Endothelial cell of umbilical vein (primary cell): ENCODE measurements at regions not wholly inside any gene's neighbourhood (a gene's known extent, or its start where the extent isn't known, plus 50 kb on each side); places are given as distances from the start of the nearest gene placed in this dataset.

ENCODE experiments used
- BruUV-seq: library from RNA; stranded (reverse); fragments of 400-500 nt; replicated peaks from 2 replicates; lab custom pipeline; 2021; lab: Mats Ljungman, UMichigan
- CTCF ChIA-PET: fragments of 300-600, 350-600 bp; sonication (Branson Sonifier 250); formaldehyde crosslinking; loops from one replicate; lab custom pipeline; 2021; ENCODE audit warnings: antibody characterized with exemption, inconsistent platforms; lab: Charles Lee
- POLR2A ChIA-PET: fragments of 300-600, 350-600 bp; sonication (Branson Sonifier 250); formaldehyde crosslinking; loops from one replicate; lab custom pipeline; 2021; ENCODE audit warnings: antibody characterized with exemption, inconsistent platforms; lab: Charles Lee
- DNase-seq: peaks from one replicate; pipeline ENCODE4 v3.0.0-alpha.2; 2011; ENCODE audit warnings: low read depth, low spot score
- FAIRE-seq: peaks from 2 replicates; lab custom pipeline; 2011; peaks lifted over from hg19 to GRCh38; lab: Jason Lieb, UNC
- H2AFZ ChIP-seq: 2 replicates; pipeline ENCODE4 v1.6.0; 2012; ENCODE audit warnings: low read depth, low read length, control low read depth, inconsistent platforms
- H3K27ac ChIP-seq: 2 replicates; pipeline ENCODE4 v1.5.1; 2011; ENCODE audit warnings: low read depth, mild to moderate bottlenecking, control low read depth, low read length, moderate library complexity; ENCODE audit not compliant: insufficient read depth
- H3K27me3 ChIP-seq, 2 experiments: 2 replicates each; pipeline versions ENCODE4 v1.6.0 to v1.6.1; 2011; ENCODE audit warnings: low read length in 2 of 2, mixed read lengths in 1 of 2; ENCODE audit not compliant: control insufficient read depth in 2 of 2, insufficient read depth in 2 of 2
- H3K36me3 ChIP-seq, 2 experiments: 2 replicates in 1 of 2; 3 replicates in 1 of 2; pipeline ENCODE4 v1.5.1; 2011; ENCODE audit warnings: low read length in 2 of 2, mild to moderate bottlenecking in 1 of 2, moderate library complexity in 1 of 2; ENCODE audit not compliant: control insufficient read depth in 2 of 2, insufficient read depth in 2 of 2; ENCODE audit errors: extremely low read depth in 1 of 2
- H3K4me1 ChIP-seq: 3 replicates; pipeline ENCODE4 v1.5.1; 2011; ENCODE audit warnings: mild to moderate bottlenecking, low read length; ENCODE audit not compliant: control insufficient read depth, insufficient read depth; ENCODE audit errors: extremely low read depth
- H3K4me2 ChIP-seq: 2 replicates; pipeline ENCODE4 v1.6.1; 2011; ENCODE audit warnings: low read length, control low read depth, mixed read lengths; ENCODE audit not compliant: insufficient read depth
- H3K4me3 ChIP-seq, 3 experiments: fragments of 200-600 bp in 1 of 3; sonication (generic), shearing (Covaris generic) in 1 of 3; replicated peaks in 1 of 3; 2 replicates each; pipeline ENCODE4 v1.5.1; 2011 to 2016; ENCODE audit warnings: control low read depth in 3 of 3, low read length in 3 of 3, mild to moderate bottlenecking in 2 of 3, inconsistent platforms in 1 of 3, low read depth in 1 of 3, moderate library complexity in 1 of 3; ENCODE audit not compliant: insufficient read depth in 1 of 3
- H3K79me2 ChIP-seq: 2 replicates; pipeline ENCODE4 v1.6.0; 2012; ENCODE audit warnings: low read length, inconsistent platforms; ENCODE audit not compliant: control insufficient read depth, insufficient read depth
- H3K9ac ChIP-seq: replicated peaks from 2 replicates; pipeline ENCODE3; 2011; ENCODE audit warnings: low read length, control low read depth; ENCODE audit not compliant: insufficient read depth; ENCODE audit errors: extremely low read depth
- H3K9me1 ChIP-seq: replicated peaks from 3 replicates; pipeline ENCODE4 v1.6.0; 2011; ENCODE audit warnings: mild to moderate bottlenecking, low read length; ENCODE audit not compliant: control insufficient read depth, insufficient read depth; ENCODE audit errors: extremely low read depth
- H3K9me3 ChIP-seq: replicated peaks from 2 replicates; pipeline ENCODE4 v1.5.1; 2012; ENCODE audit warnings: low read length, inconsistent platforms; ENCODE audit not compliant: control insufficient read depth, insufficient read depth
- H4K20me1 ChIP-seq: replicated peaks from 2 replicates; pipeline ENCODE3; 2011; ENCODE audit warnings: mild to moderate bottlenecking, low read length; ENCODE audit not compliant: control insufficient read depth, insufficient read depth; ENCODE audit errors: extremely low read depth
- CTCF ChIP-seq, 2 donors: IDR thresholded peaks; 1 replicate in 1 of 2; 2 replicates in 1 of 2; pipeline ENCODE4 v1.5.1; 2011; ENCODE audit warnings: low read length in 2 of 2, mild to moderate bottlenecking in 2 of 2, moderate library complexity in 2 of 2, control low read depth in 1 of 2, inconsistent platforms in 1 of 2, low read depth in 1 of 2; ENCODE audit not compliant: insufficient read depth in 1 of 2; ENCODE audit errors: extremely low read depth in 1 of 2
- EZH2 ChIP-seq: IDR thresholded peaks from 2 replicates; pipeline ENCODE4 v1.6.1; 2012; ENCODE audit warnings: borderline replicate concordance, low read depth, mild to moderate bottlenecking, moderate library complexity, low read length, inconsistent platforms; ENCODE audit not compliant: severe bottlenecking
- FOS ChIP-seq: IDR thresholded peaks from 2 replicates; pipeline ENCODE4 v1.6.1; 2011; ENCODE audit warnings: mild to moderate bottlenecking, low read length, moderate library complexity, borderline replicate concordance; ENCODE audit not compliant: insufficient read depth
- GATA2 ChIP-seq: IDR thresholded peaks from 2 replicates; pipeline ENCODE4 v1.7.0; 2011; ENCODE audit warnings: low read depth, mild to moderate bottlenecking, moderate library complexity, mixed read lengths, low read length; ENCODE audit not compliant: insufficient read length, insufficient read depth
- JUN ChIP-seq: IDR thresholded peaks from 2 replicates; pipeline ENCODE4 v1.6.1; 2011; ENCODE audit warnings: borderline replicate concordance, low read depth; ENCODE audit not compliant: insufficient read length, insufficient read depth
- MAX ChIP-seq: IDR thresholded peaks from 2 replicates; pipeline ENCODE4 v1.6.1; 2011; ENCODE audit not compliant: insufficient read depth, insufficient read length
- MYC ChIP-seq: IDR thresholded peaks from one replicate; pipeline ENCODE4 v1.6.1; 2011; ENCODE audit warnings: mild to moderate bottlenecking, low read depth, low read length
- POLR2A ChIP-seq: IDR thresholded peaks from 2 replicates; pipeline ENCODE4 v1.6.1; 2012; ENCODE audit warnings: low read depth, mild to moderate bottlenecking, control low read depth, low read length
- POLR2AphosphoS5 ChIP-seq: IDR thresholded peaks from 2 replicates; pipeline ENCODE4 v1.6.1; 2012; ENCODE audit warnings: low read depth, mild to moderate bottlenecking, control low read depth, low read length, moderate library complexity; ENCODE audit not compliant: insufficient read depth
- dilution Hi-C: fragments of 300-500 bp; cut with MboI; formaldehyde crosslinking; loops from one replicate; pipeline ENCODE4 v1.15.0; 2019; ENCODE audit warnings: low sequenced_read_pairs; ENCODE audit not compliant: extremely low pct_ligation_motif_present
- intact Hi-C: fragments of 100-400 bp; cut with micrococcal nuclease; formaldehyde crosslinking; loops from one replicate; pipeline ENCODE4 v1.10.0; 2022

GRCh38 chrX:69307029-69307428, 141.8 kb upstream of the PJA1 start:
- H3K4me2 ChIP-seq = no peak overlapping the region

More at GRCh38 chrX:69307029-69307428, 141.8 kb upstream of the PJA1 start:
- Histone ChIP-seq H4K20me1 (no peaks in the 10 kb centered on the region), H3K27ac (no peak overlapping the region), H3K27me3 (peaks cover 3 to 7% of the 10 kb centered on the region in 2 experiments), H3K9me1 (no peaks in the 10 kb centered on the region), H2AFZ (no peak overlapping the region), H3K36me3 (no peaks in the 10 kb centered on the region), H3K79me2 (no peaks in the 10 kb centered on the region), H3K4me1 (no peaks in the 10 kb centered on the region), H3K9ac (no peak overlapping the region), H3K9me3 (no peaks in the 10 kb centered on the region), H3K4me3 (no peak overlapping the region)
- no peak for TF ChIP-seq JUN
- TF ChIP-seq EZH2 = no peak
- TF ChIP-seq CTCF (IDR thresholded peaks at IDR 0.05; ENCODE audit: extremely low read depth in 1 of 2, insufficient read depth in 1 of 2, low read depth in 1 of 2, low read length in 2 of 2) = no peak
- no peak for TF ChIP-seq POLR2AphosphoS5
- TF ChIP-seq GATA2 = no peak
- TF ChIP-seq MAX = no peak
- TF ChIP-seq POLR2A = no peak
- no peak for TF ChIP-seq MYC
- no peak for TF ChIP-seq FOS
- POLR2A ChIA-PET = no interaction called here
- DNase-seq = no peak
- intact Hi-C loops (no loop called here), dilution Hi-C loops (no loop called here)
- CTCF ChIA-PET = no interaction called here
- no peak for FAIRE-seq
- BruUV-seq = no TSS peak
